ENCODE measurements at regions not wholly inside any gene's neighbourhood (a gene's known extent, or its start where the extent isn't known, plus 50 kb on each side); places are given as distances from the start of the nearest gene placed in this dataset.

DNA sequence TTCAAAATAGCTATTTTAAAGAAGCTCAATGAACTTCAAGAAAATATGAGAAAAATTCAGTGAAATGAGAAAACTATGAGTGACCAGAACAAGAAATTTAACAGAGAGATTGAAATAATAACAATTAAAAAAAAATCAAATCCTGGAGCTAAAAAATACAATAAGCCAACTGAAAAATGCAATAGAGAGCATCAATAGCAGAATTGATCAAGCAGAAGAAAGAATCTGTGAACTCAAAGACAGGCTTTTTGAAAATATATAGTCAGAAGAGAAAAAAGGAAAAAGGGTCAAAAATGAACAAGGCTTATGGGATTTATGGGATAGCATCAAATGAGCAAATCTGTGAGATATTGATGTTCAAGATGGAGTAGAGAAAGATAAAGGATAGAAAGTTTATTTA is 133.0 kb downstream of the OTUD1 start:
- no peak for TF ChIP-seq EZH2 (IDR thresholded peaks at IDR 0.05; ENCODE audit: low read depth, low read length, severe bottlenecking)
- no peak for TF ChIP-seq POLR2A (IDR thresholded peaks at IDR 0.05; ENCODE audit: control extremely low read depth in 1 of 2, low read depth in 2 of 2, low read length in 2 of 2)
- TF ChIP-seq, protein P1, sequence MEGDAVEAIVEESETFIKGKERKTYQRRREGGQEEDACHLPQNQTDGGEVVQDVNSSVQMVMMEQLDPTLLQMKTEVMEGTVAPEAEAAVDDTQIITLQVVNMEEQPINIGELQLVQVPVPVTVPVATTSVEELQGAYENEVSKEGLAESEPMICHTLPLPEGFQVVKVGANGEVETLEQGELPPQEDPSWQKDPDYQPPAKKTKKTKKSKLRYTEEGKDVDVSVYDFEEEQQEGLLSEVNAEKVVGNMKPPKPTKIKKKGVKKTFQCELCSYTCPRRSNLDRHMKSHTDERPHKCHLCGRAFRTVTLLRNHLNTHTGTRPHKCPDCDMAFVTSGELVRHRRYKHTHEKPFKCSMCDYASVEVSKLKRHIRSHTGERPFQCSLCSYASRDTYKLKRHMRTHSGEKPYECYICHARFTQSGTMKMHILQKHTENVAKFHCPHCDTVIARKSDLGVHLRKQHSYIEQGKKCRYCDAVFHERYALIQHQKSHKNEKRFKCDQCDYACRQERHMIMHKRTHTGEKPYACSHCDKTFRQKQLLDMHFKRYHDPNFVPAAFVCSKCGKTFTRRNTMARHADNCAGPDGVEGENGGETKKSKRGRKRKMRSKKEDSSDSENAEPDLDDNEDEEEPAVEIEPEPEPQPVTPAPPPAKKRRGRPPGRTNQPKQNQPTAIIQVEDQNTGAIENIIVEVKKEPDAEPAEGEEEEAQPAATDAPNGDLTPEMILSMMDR (IDR thresholded peaks at IDR 0.05; ENCODE audit: control extremely low read depth in 1 of 3, insufficient read depth in 1 of 3, low read depth in 1 of 3, low read length in 3 of 3) = no peak
